ENCODE measurements at regions not wholly inside any gene's neighbourhood (a gene's known extent, or its start where the extent isn't known, plus 50 kb on each side); places are given as distances from the start of the nearest gene placed in this dataset.

DNA sequence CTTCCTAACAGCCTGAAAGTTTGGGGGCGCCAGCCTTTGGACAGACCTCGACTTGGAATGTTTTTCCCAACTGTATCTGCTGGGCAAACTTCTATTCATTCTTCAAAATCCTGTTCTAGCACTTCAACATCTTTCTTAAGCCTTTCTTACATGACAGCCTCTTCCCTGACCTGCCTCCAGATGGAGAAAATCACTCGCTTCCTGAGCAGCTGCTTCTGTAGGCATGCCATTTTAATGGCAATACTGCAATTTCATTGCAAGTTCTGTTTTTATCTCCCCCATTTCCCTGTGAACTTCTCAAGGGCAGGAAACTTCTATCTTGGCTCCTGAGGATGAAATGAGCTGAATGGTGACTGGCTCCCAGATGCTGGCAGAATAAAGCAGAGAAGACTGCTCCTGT is 128.8 kb upstream of the ASIC2 start:
- TF ChIP-seq SMC3 (IDR thresholded peaks at IDR 0.05; ENCODE audit: borderline replicate concordance, low read length) (no peak), EP300 (IDR thresholded peaks at IDR 0.05; ENCODE audit: borderline replicate concordance in 1 of 2, control insufficient read depth in 1 of 2, low read depth in 2 of 2, low read length in 2 of 2) (no peak), CTCF (IDR thresholded peaks at IDR 0.05 in 2 of 3, conservative IDR thresholded peaks at IDR 0.05 in 1 of 3; ENCODE audit: control insufficient read depth in 2 of 3, extremely low read depth in 1 of 3, insufficient read depth in 1 of 3, low read depth in 3 of 3, low read length in 3 of 3) (no peak), PKNOX1 (IDR thresholded peaks at IDR 0.05) (no peak), SRF (IDR thresholded peaks at IDR 0.05; ENCODE audit: low read depth in 2 of 2, low read length in 2 of 2) (no peak), KLF5 (IDR thresholded peaks at IDR 0.05; ENCODE audit: partially characterized antibody) (no peak), EZH2 (IDR thresholded peaks at IDR 0.05; ENCODE audit: borderline replicate concordance, control insufficient read depth, low read depth, low read length) (no peak), CBX3 (IDR thresholded peaks at IDR 0.05; ENCODE audit: borderline replicate concordance, low read depth) (no peak), SMAD5 (IDR thresholded peaks at IDR 0.05; ENCODE audit: low read depth) (no peak), ZNF24 (IDR thresholded peaks at IDR 0.05) (no peak), CREB1 (IDR thresholded peaks at IDR 0.05; ENCODE audit: low read depth) (no peak), POLR2AphosphoS5 (IDR thresholded peaks at IDR 0.05; ENCODE audit: low read length) (no peak), WRNIP1 (IDR thresholded peaks at IDR 0.05; ENCODE audit: borderline replicate concordance, low read depth, low read length) (no peak), ETV6 (conservative IDR thresholded peaks at IDR 0.05 in 1 of 2, IDR thresholded peaks at IDR 0.05 in 1 of 2; ENCODE audit: borderline replicate concordance in 1 of 2, low read depth in 1 of 2) (no peak)

Measured in GM12878 (cell line).